ENCODE measurements at regions not wholly inside any gene's neighbourhood (a gene's known extent, or its start where the extent isn't known, plus 50 kb on each side); places are given as distances from the start of the nearest gene placed in this dataset.

GRCh38 chrX:25079020-25079419, 63.3 kb upstream of the ARX start:
- Mint-ChIP-seq H3K36me3 (ENCODE audit: low read depth) (no peaks in the 10 kb centered on the region), H3K27ac (no peak overlapping the region), H3K4me3 (no peak overlapping the region), H3K27me3 (ENCODE audit: low read depth) (peaks cover 5% of the 10 kb centered on the region), H3K9me3 (no peaks in the 10 kb centered on the region), H3K4me1 (ENCODE audit: low read depth) (peaks cover 2% of the 10 kb centered on the region)
- DNase-seq (ENCODE audit: low spot score): no peak

GRCh38 chrX:25076941-25077500, 61.3 kb upstream of the ARX start:
- Mint-ChIP-seq H3K27ac (no peak overlapping the region), H3K9me3 (no peaks in the 10 kb centered on the region), H3K4me1 (ENCODE audit: low read depth) (peaks cover 2% of the 10 kb centered on the region), H3K36me3 (ENCODE audit: low read depth) (no peaks in the 10 kb centered on the region), H3K27me3 (ENCODE audit: low read depth) (peaks cover 5% of the 10 kb centered on the region), H3K4me3 (no peak overlapping the region)
- no peak for DNase-seq (ENCODE audit: low spot score)

DNA sequence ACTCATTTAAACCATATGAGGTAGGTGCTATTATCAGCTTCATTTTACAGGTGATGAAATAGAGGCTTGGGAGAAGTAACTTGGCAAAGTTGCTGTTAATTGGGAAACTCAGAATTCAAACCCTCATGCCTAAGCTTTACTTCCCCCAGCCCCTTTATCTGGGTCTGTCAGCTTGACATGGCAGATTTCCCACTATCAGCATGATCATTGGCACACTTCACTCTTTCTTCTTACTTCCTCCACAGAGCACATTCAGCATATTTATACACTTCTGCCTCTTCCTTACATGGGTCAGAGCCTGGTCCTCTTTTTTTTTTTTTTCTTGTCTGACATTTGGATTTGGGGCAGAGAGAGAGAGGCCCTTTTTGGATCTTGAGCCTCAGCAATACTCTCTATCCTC, 56.5 kb upstream of the ARX start:
- Mint-ChIP-seq H3K27ac (no peak overlapping the region), H3K4me1 (ENCODE audit: low read depth) (peaks cover 13% of the 10 kb centered on the region), H3K9me3 (peaks cover 4% of the 10 kb centered on the region), H3K36me3 (ENCODE audit: low read depth) (no peaks in the 10 kb centered on the region), H3K4me3 (no peak overlapping the region), H3K27me3 (ENCODE audit: low read depth) (peaks cover 10% of the 10 kb centered on the region)
- no peak for DNase-seq (ENCODE audit: low spot score)

GRCh38 chrX:25070038-25070437, 54.3 kb upstream of the ARX start:
- no peak for DNase-seq (ENCODE audit: low spot score)
- H3K4me1 Mint-ChIP-seq (ENCODE audit: low read depth): peaks cover 11% of the 10 kb centered on the region
- peaks cover 6% of the 10 kb centered on the region for H3K27me3 Mint-ChIP-seq (ENCODE audit: low read depth)
- H3K36me3 Mint-ChIP-seq (ENCODE audit: low read depth): no peaks in the 10 kb centered on the region
- H3K27ac Mint-ChIP-seq: no peak overlapping the region
- H3K4me3 Mint-ChIP-seq: no peak overlapping the region
- H3K9me3 Mint-ChIP-seq: peaks cover 4% of the 10 kb centered on the region

DNA sequence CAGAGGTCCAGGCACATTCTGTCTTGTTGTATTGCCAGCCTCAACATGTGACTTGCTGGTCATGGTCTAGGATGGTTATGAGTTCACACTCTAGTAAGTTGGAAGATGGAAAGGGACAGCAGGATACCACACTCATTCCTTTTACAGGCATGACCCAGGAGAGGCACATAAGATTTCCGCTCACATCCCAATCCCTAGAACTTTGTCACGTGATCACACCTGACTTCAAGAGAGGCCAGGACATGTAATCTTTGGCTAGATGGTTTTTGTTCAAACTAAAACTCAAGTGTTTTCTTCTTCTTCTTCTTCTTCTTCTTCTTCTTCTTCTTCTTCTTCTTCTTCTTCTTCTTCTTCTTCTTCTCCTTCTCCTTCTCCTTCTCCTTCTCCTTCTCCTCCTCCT, 53.4 kb upstream of the ARX start:
- H3K36me3 Mint-ChIP-seq (ENCODE audit: low read depth): no peaks in the 10 kb centered on the region
- H3K27ac Mint-ChIP-seq: no peak overlapping the region
- H3K9me3 Mint-ChIP-seq: peaks cover 4% of the 10 kb centered on the region
- H3K4me1 Mint-ChIP-seq (ENCODE audit: low read depth): peaks cover 11% of the 10 kb centered on the region
- DNase-seq (ENCODE audit: low spot score): no peak
- no peak overlapping the region for H3K4me3 Mint-ChIP-seq
- peaks cover 8% of the 10 kb centered on the region for H3K27me3 Mint-ChIP-seq (ENCODE audit: low read depth)

GRCh38 chrX:25068340-25068739, 52.6 kb upstream of the ARX start:
- no peak for DNase-seq (ENCODE audit: low spot score)
- Mint-ChIP-seq H3K9me3 (peaks cover 4% of the 10 kb centered on the region), H3K27ac (no peak overlapping the region), H3K4me1 (ENCODE audit: low read depth) (peaks cover 11% of the 10 kb centered on the region), H3K4me3 (peak overlapping the region; percentile 32), H3K27me3 (ENCODE audit: low read depth) (peaks cover 10% of the 10 kb centered on the region), H3K36me3 (ENCODE audit: low read depth) (no peaks in the 10 kb centered on the region)

DNA sequence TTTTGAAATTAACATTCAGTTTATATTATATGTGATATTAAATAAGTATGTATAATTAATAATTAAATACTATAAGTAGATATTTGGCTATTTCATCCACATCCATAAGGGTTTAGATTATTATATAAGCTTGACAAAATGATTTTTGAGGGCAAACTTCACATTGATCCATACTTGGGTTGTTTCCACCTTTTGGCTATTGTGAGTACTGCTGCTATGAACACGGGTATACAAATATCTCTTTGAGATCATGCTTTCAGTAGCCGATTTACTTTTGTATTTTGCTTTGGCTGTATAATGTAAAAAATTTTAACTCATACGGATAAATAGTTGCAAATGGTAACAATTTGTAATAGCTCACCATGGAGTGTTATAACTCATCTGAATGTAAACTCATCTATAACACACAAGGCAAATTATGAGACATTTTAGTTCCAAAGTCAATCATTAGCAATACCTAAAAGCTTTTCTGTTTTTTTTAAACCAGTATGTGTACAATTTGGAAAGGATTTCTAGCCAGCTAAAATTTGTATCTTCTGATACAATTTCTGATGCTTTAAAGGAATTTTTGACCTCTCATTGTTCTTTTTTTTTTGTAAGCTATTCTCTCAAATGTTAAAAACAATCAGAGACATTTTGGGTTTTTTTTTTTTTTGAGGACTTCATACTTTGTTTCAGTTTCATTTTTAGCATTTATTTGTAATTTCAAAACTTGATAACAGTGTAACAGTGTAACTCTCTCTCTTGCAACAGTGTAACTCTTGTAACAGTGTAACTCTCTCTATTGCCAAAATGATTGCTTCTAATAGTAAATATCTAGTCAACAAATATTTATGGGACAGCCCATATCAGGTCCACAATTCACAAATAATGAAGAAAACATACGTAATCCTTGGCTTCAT, 51.8 kb upstream of the ARX start:
- Mint-ChIP-seq H3K4me3 (peak overlapping the region; percentile 32), H3K36me3 (ENCODE audit: low read depth) (no peaks in the 10 kb centered on the region), H3K4me1 (ENCODE audit: low read depth) (peaks cover 11% of the 10 kb centered on the region), H3K27ac (peak overlapping the region; percentile 52), H3K27me3 (ENCODE audit: low read depth) (peaks cover 11% of the 10 kb centered on the region), H3K9me3 (peaks cover 4% of the 10 kb centered on the region)
- DNase-seq (ENCODE audit: low spot score): no peak

GRCh38 chrX:25066131-25066530, 50.4 kb upstream of the ARX start:
- no peak overlapping the region for H3K27ac Mint-ChIP-seq
- peaks cover 11% of the 10 kb centered on the region for H3K27me3 Mint-ChIP-seq (ENCODE audit: low read depth)
- no peak for DNase-seq (ENCODE audit: low spot score)
- peaks cover 4% of the 10 kb centered on the region for H3K9me3 Mint-ChIP-seq
- H3K36me3 Mint-ChIP-seq (ENCODE audit: low read depth): no peaks in the 10 kb centered on the region
- peaks cover 11% of the 10 kb centered on the region for H3K4me1 Mint-ChIP-seq (ENCODE audit: low read depth)
- H3K4me3 Mint-ChIP-seq: no peak overlapping the region

Data from T-helper 2 cell treated with Interferon-gamma antibody and Interleukin-4, amounts not matched to agents 5 μg/mL and 100 μg/mL, for 36 hours (primary cell).